IPS DF 6.9 (cell line): ENCODE measurements at regions not wholly inside any gene's neighbourhood (a gene's known extent, or its start where the extent isn't known, plus 50 kb on each side); places are given as distances from the start of the nearest gene placed in this dataset.

Source experiments
- DNase-seq: peaks from one replicate; pipeline ENCODE4 v3.0.0-alpha.2; 2013; ENCODE audit warnings: low read depth, low spot score
- H3K27ac ChIP-seq: one replicate; pipeline ENCODE4 v1.5.1; 2013; ENCODE audit warnings: low read length, control low read depth
- H3K27me3 ChIP-seq: 2 replicates; pipeline ENCODE4 v1.6.1; 2013; ENCODE audit warnings: mild to moderate bottlenecking, low read length; ENCODE audit not compliant: control insufficient read depth, insufficient read depth
- H3K36me3 ChIP-seq: 2 replicates; pipeline ENCODE4 v1.6.1; 2013; ENCODE audit warnings: low read length; ENCODE audit not compliant: control insufficient read depth, insufficient read depth
- H3K4me1 ChIP-seq: 2 replicates; pipeline ENCODE4 v1.6.1; 2013; ENCODE audit warnings: low read length; ENCODE audit not compliant: control insufficient read depth, insufficient read depth
- H3K4me3 ChIP-seq: 2 replicates; pipeline ENCODE4 v1.5.1; 2013; ENCODE audit warnings: mild to moderate bottlenecking, low read length
- H3K9me3 ChIP-seq: 2 replicates; pipeline ENCODE4 v1.6.1; 2013; ENCODE audit warnings: low read length, inconsistent platforms; ENCODE audit not compliant: control insufficient read depth, insufficient read depth
- WGBS: extraction: QIAGEN DNeasy Blood & Tissue Kit; methylation state at CpG from one replicate; pipeline ENCODE4 v1.1.7; 2013; ENCODE audit warnings: mixed read lengths, missing lambda C conversion rate; ENCODE audit not compliant: insufficient read length, insufficient coverage; 5-methylcytosine and 5-hydroxymethylcytosine counted together

GRCh38 chr10:130326954-130327353 lies 190.8 kb downstream of the GLRX3 start:
- Histone ChIP-seq H3K4me3 (no peak overlapping the region), H3K9me3 (peaks cover 31% of the 10 kb centered on the region), H3K4me1 (no peaks in the 10 kb centered on the region), H3K27me3 (no peaks in the 10 kb centered on the region), H3K27ac (no peak overlapping the region), H3K36me3 (no peaks in the 10 kb centered on the region)
- WGBS: no CpG with 5 or more reads among the region's 7 CpGs
- DNase-seq: no peak

GRCh38 chr10:130329792-130330191 lies 193.6 kb downstream of the GLRX3 start:
- no CpG with 5 or more reads among the region's 6 CpGs for WGBS
- Histone ChIP-seq H3K27me3 (no peaks in the 10 kb centered on the region), H3K36me3 (no peaks in the 10 kb centered on the region), H3K4me1 (no peaks in the 10 kb centered on the region), H3K27ac (no peak overlapping the region), H3K4me3 (no peak overlapping the region), H3K9me3 (peaks cover 30% of the 10 kb centered on the region)
- no peak for DNase-seq

- Histone ChIP-seq H3K4me3 (no peak overlapping the region), H3K27me3 (no peaks in the 10 kb centered on the region), H3K9me3 (peaks cover 35% of the 10 kb centered on the region), H3K36me3 (no peaks in the 10 kb centered on the region), H3K27ac (no peak overlapping the region), H3K4me1 (no peaks in the 10 kb centered on the region)
- no CpG with 5 or more reads among the region's 2 CpGs for WGBS
- no peak for DNase-seq
These were observed 197.0 kb downstream of the GLRX3 start for GRCh38 chr10:130333185-130333584.

GRCh38 chr10:130335336-130335735 lies 199.1 kb downstream of the GLRX3 start:
- no CpG with 5 or more reads among the region's 10 CpGs for WGBS
- no peak for DNase-seq
- Histone ChIP-seq H3K27me3 (no peaks in the 10 kb centered on the region), H3K27ac (no peak overlapping the region), H3K4me1 (no peaks in the 10 kb centered on the region), H3K4me3 (no peak overlapping the region), H3K9me3 (peaks cover 36% of the 10 kb centered on the region), H3K36me3 (no peaks in the 10 kb centered on the region)

GRCh38 chr10:130336617-130337304 lies 200.6 kb downstream of the GLRX3 start:
- no CpG with 5 or more reads among the region's 8 CpGs for WGBS
- Histone ChIP-seq H3K36me3 (no peaks in the 10 kb centered on the region), H3K4me3 (no peak overlapping the region), H3K4me1 (no peaks in the 10 kb centered on the region), H3K9me3 (peaks cover 38% of the 10 kb centered on the region), H3K27me3 (no peaks in the 10 kb centered on the region), H3K27ac (no peak overlapping the region)
- no peak for DNase-seq

- Histone ChIP-seq H3K36me3 (no peaks in the 10 kb centered on the region), H3K27me3 (no peaks in the 10 kb centered on the region), H3K4me3 (no peak overlapping the region), H3K27ac (no peak overlapping the region), H3K4me1 (no peaks in the 10 kb centered on the region), H3K9me3 (peaks cover 41% of the 10 kb centered on the region)
- no CpG with 5 or more reads among the region's 13 CpGs for WGBS
- no peak for DNase-seq
These were observed 201.1 kb downstream of the GLRX3 start for GRCh38 chr10:130337305-130337640.

GRCh38 chr10:130337696-130338635 lies 201.8 kb downstream of the GLRX3 start:
- H3K4me3 ChIP-seq: no peak overlapping the region
- no peaks in the 10 kb centered on the region for H3K27me3 ChIP-seq
- H3K4me1 ChIP-seq: no peaks in the 10 kb centered on the region
- H3K36me3 ChIP-seq: no peaks in the 10 kb centered on the region
- WGBS: no CpG with 5 or more reads among the region's 19 CpGs
- peaks cover 43% of the 10 kb centered on the region for H3K9me3 ChIP-seq
- no peak overlapping the region for H3K27ac ChIP-seq
- no peak for DNase-seq

GRCh38 chr10:130338636-130339024 lies 202.4 kb downstream of the GLRX3 start:
- Histone ChIP-seq H3K9me3 (peaks cover 43% of the 10 kb centered on the region), H3K4me3 (no peak overlapping the region), H3K27ac (no peak overlapping the region), H3K27me3 (no peaks in the 10 kb centered on the region), H3K36me3 (no peaks in the 10 kb centered on the region), H3K4me1 (no peaks in the 10 kb centered on the region)
- no CpG with 5 or more reads among the region's 5 CpGs for WGBS
- no peak for DNase-seq

GRCh38 chr10:130339091-130339490 lies 202.9 kb downstream of the GLRX3 start:
- H3K4me1 ChIP-seq: no peaks in the 10 kb centered on the region
- H3K27ac ChIP-seq: no peak overlapping the region
- no peak for DNase-seq
- peaks cover 41% of the 10 kb centered on the region for H3K9me3 ChIP-seq
- no CpG with 5 or more reads among the region's 11 CpGs for WGBS
- no peaks in the 10 kb centered on the region for H3K36me3 ChIP-seq
- H3K4me3 ChIP-seq: no peak overlapping the region
- no peaks in the 10 kb centered on the region for H3K27me3 ChIP-seq

- WGBS: no CpG with 5 or more reads among the region's 7 CpGs
- no peaks in the 10 kb centered on the region for H3K27me3 ChIP-seq
- H3K4me3 ChIP-seq: no peak overlapping the region
- H3K36me3 ChIP-seq: no peaks in the 10 kb centered on the region
- DNase-seq: no peak
- H3K27ac ChIP-seq: no peak overlapping the region
- peaks cover 36% of the 10 kb centered on the region for H3K9me3 ChIP-seq
- no peaks in the 10 kb centered on the region for H3K4me1 ChIP-seq
These were observed 203.7 kb downstream of the GLRX3 start for GRCh38 chr10:130339911-130340310.
